HEK293T (cell line): ENCODE measurements at regions not wholly inside any gene's neighbourhood (a gene's known extent, or its start where the extent isn't known, plus 50 kb on each side); places are given as distances from the start of the nearest gene placed in this dataset.
"Not testable (repeated sequence)": the region's sequence is repeated elsewhere in the genome, so short reads cannot be mapped to it uniquely, and the experiment has no call there.

Source experiments
- CTCF ChIA-PET: fragments of 350-600 bp; formaldehyde crosslinking; extraction: SDS; loops from one replicate; lab custom pipeline; 2021; ENCODE audit warnings: antibody characterized with exemption, inconsistent platforms; lab: Yijun Ruan, JAX
- POLR2A ChIA-PET: fragments of 350-600 bp; formaldehyde crosslinking; extraction: SDS; loops from one replicate; lab custom pipeline; 2020; ENCODE audit warnings: antibody characterized with exemption, inconsistent platforms; lab: Yijun Ruan, JAX
- DNase-seq: peaks from one replicate; pipeline ENCODE4 v3.0.0; 2012; ENCODE audit warnings: mixed read lengths; ENCODE audit errors: extremely low spot score
- ARNT ChIP-seq: fragments of 450-650 bp; IDR thresholded peaks from 2 replicates; pipeline ENCODE4 v1.6.1; 2017; ENCODE audit warnings: mild to moderate bottlenecking
- BHLHE40 ChIP-seq: fragments of 450-650 bp; IDR thresholded peaks from 2 replicates; pipeline ENCODE4 v1.6.1; 2016; ENCODE audit warnings: mild to moderate bottlenecking, moderate library complexity, borderline replicate concordance
- CTBP1 ChIP-seq: fragments of 450-650 bp; IDR thresholded peaks from 2 replicates; pipeline ENCODE4 v1.6.1; 2016; ENCODE audit warnings: borderline replicate concordance
- ELF4 ChIP-seq: fragments of 450-650 bp; IDR thresholded peaks from 2 replicates; pipeline ENCODE4 v1.6.1; 2017; ENCODE audit warnings: antibody characterized with exemption
- FOXA1 ChIP-seq: fragments of 450-650 bp; IDR thresholded peaks from 2 replicates; pipeline ENCODE4 v1.6.1; 2016; ENCODE audit warnings: mild to moderate bottlenecking
- FOXK2 ChIP-seq: fragments of 450-650 bp; IDR thresholded peaks from 2 replicates; pipeline ENCODE4 v1.6.1; 2016; ENCODE audit warnings: mild to moderate bottlenecking
- FOXM1 ChIP-seq: fragments of 450-650 bp; IDR thresholded peaks from 2 replicates; pipeline ENCODE4 v1.6.1; 2017; ENCODE audit warnings: mild to moderate bottlenecking, borderline replicate concordance
- HDGF ChIP-seq: fragments of 450-650 bp; IDR thresholded peaks from 2 replicates; pipeline ENCODE4 v1.6.1; 2017; ENCODE audit warnings: antibody characterized with exemption, borderline replicate concordance
- L3MBTL2 ChIP-seq: fragments of 450-650 bp; conservative IDR thresholded peaks from 2 replicates; pipeline ENCODE4 v1.6.1; 2016; ENCODE audit warnings: mild to moderate bottlenecking
- LEF1 ChIP-seq: fragments of 450-650 bp; IDR thresholded peaks from 2 replicates; pipeline ENCODE4 v1.6.1; 2017; ENCODE audit warnings: mild to moderate bottlenecking, borderline replicate concordance
- NFRKB ChIP-seq: fragments of 450-650 bp; IDR thresholded peaks from 2 replicates; pipeline ENCODE4 v1.6.1; 2016; ENCODE audit warnings: mild to moderate bottlenecking, moderate library complexity
- SP1 ChIP-seq: fragments of 450-650 bp; IDR thresholded peaks from 2 replicates; pipeline ENCODE4 v1.6.1; 2017
- SUZ12 ChIP-seq: fragments of 450-650 bp; IDR thresholded peaks from 2 replicates; pipeline ENCODE4 v1.6.1; 2016; ENCODE audit warnings: mild to moderate bottlenecking
- TARDBP ChIP-seq: fragments of 450-650 bp; IDR thresholded peaks from 2 replicates; pipeline ENCODE4 v1.6.1; 2016
- ZNF384 ChIP-seq: fragments of 450-650 bp; IDR thresholded peaks from 2 replicates; pipeline ENCODE4 v1.6.1; 2016
- TF ChIP-seq, protein P1 (sequence below): fragments of 450-650 bp; IDR thresholded peaks from 2 replicates; pipeline ENCODE4 v1.6.1; 2016

DNA sequence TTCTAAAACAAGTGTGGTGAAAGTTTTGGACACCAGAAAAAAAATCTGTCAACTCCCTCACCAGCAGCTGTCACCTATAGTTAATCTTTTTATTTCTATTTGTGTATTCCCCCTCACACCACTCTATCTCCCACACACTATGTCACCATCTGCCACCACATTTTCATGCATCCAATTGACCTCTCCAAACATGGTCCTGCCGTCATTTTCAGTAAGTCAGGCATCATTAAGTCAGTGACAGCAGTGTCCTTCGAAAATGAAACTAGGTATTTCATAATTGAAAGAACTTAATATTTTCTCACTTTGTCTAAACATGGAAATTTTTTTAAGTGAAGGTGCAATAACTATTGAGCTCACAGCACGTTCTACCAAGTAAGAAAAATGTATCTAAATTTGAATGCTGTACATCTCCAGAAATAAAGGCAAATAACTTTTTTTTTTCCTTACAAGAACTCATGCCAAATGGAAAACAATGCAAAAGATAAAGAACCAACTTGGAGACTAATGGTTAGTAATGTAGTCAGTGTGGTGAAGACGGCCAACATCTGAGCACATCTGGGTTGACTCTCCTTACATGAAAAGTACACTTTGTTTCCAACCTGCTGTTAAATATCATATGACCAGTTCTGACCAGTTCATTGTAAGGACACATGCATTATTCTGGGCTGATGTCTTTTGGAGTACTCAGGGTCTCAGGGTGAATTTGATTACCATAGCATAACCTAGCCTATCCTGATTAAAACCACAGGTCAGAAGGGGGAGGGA lies 623.3 kb upstream of the MANEA start:
- CTCF ChIA-PET = no interaction called here
- no peak for DNase-seq
- TF ChIP-seq L3MBTL2 (no peak), ARNT (no peak), CTBP1 (no peak), TARDBP (no peak), SUZ12 (no peak), HDGF (no peak), SP1 (no peak), FOXM1 (no peak), LEF1 (no peak), BHLHE40 (no peak), NFRKB (no peak), FOXA1 (no peak), ELF4 (no peak), FOXK2 (no peak), ZNF384 (no peak)
- TF ChIP-seq, protein P1, sequence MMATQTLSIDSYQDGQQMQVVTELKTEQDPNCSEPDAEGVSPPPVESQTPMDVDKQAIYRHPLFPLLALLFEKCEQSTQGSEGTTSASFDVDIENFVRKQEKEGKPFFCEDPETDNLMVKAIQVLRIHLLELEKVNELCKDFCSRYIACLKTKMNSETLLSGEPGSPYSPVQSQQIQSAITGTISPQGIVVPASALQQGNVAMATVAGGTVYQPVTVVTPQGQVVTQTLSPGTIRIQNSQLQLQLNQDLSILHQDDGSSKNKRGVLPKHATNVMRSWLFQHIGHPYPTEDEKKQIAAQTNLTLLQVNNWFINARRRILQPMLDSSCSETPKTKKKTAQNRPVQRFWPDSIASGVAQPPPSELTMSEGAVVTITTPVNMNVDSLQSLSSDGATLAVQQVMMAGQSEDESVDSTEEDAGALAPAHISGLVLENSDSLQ = no peak
- POLR2A ChIA-PET = no interaction called here

DNA sequence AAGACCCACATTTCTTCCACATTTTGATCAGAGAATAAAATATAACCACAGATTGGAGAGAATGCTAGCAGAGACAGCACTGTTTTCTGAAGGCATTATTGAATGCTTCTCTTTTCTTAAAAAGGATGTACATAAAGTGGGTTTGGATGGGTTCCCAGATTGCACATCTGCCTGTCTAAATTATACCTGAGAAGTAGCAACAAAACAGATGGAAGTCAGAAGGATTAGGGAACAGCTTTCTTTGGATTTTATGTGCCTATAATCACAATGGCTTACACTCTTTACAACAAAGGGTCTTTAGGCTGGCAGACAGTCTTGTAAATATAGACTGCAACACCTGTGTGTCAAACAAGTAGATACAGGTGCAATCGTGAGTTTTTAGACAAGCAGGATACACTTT lies 622.2 kb upstream of the MANEA start:
- POLR2A ChIA-PET = no interaction called here
- no peak for DNase-seq
- CTCF ChIA-PET = no interaction called here
- TF ChIP-seq L3MBTL2 (no peak), SUZ12 (no peak), ARNT (no peak), FOXA1 (no peak), BHLHE40 (no peak), NFRKB (no peak), CTBP1 (no peak), ELF4 (no peak), HDGF (no peak), FOXK2 (no peak), FOXM1 (no peak), ZNF384 (no peak), SP1 (no peak)
- TF ChIP-seq, protein P1 = no peak

DNA sequence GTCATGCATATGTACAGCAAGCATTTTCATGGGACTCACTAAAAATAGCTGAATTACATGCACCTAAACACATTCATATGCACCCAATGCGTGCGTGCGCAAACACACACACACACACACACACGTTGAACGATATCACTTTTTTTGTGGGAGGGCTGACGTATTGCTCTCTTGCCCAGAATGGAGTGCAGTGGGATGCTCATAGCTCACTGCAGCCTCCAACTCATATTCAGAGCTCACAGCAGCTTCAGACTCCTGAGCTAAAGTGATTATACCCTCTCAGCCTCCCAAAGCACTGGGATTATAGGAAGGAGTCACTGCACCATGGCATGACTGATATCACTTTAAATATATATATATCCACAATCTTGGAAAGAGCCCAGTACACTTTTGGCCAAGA lies 620.4 kb upstream of the MANEA start:
- CTCF ChIA-PET = no interaction called here
- POLR2A ChIA-PET = no interaction called here
- DNase-seq = no peak
- TF ChIP-seq FOXM1 (no peak), L3MBTL2 (no peak), ARNT (no peak), FOXK2 (no peak), LEF1 (no peak), ZNF384 (no peak), FOXA1 (no peak), SP1 (no peak), SUZ12 (no peak)
- TF ChIP-seq, protein P1 = no peak

DNA sequence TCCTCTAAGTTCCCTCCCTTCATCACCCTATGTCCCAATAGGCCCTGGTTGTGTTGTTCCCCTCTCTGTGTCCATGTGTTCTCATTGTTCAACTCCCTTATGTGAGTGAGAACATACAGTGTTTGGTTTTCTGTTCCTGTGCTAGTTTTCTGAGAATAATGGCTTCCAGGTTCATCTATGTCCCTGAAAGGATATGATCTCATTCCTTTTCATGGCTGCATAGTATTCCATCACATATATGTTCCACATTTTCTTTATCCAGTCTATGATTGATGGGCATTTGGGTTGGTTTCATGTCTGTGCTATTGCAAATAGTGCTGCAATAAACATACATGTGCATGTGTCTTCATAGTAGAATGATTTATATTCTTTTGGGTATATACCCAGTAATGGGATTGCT lies 612.6 kb upstream of the MANEA start:
- DNase-seq, POLR2A ChIA-PET, CTCF ChIA-PET: not testable (repeated sequence)

DNA sequence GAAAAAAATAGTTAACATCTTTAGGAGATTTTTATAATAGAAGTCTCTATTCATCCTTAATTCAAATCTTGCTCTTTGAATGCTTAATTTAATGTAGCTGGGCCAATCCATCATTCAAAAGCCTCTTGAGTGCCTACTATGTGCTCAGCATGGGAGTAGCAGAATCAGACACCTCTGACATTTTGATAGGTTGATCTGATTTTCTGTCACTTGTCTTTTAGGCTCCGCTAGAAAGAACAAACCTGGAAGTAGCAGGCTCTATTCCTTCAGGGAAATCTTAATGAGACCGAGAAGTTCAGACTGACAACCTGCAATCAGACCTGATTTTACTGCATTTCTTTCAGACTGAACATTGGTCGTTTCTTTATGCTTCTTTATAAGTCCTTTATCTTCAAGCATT lies 588.6 kb upstream of the MANEA start:
- CTCF ChIA-PET = no interaction called here

DNA sequence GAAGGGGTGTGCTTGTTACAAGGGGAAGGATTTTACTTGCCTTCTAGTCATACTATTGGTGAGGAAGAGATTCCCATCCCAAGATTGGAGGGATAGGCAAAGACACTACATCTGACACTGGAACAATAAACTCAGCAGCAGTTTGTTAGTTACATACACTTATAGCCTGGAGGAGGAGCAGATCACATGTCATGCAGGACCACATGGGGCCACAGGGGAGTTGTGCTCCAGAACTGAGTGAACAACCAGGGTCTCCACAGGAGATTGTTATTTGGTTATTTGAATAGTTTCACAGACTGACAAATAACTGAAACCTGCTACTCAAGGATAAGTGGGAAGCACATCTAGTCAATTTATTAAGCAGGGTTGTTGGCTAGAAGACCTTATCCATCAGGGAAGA lies 559.4 kb upstream of the MANEA start:
- CTCF ChIA-PET = no interaction called here
- POLR2A ChIA-PET = no interaction called here
- TF ChIP-seq FOXM1 = no peak
- no peak for TF ChIP-seq L3MBTL2
- TF ChIP-seq BHLHE40 = no peak
- no peak for TF ChIP-seq LEF1
- no peak for TF ChIP-seq ELF4
- no peak for TF ChIP-seq CTBP1
- DNase-seq = peak; percentile 10

More for the DNA sequence above, 588.6 kb upstream of the MANEA start:
- POLR2A ChIA-PET = no interaction called here
- no peak for TF ChIP-seq SP1
- DNase-seq = no peak
